OCI-LY7 (cell line): ENCODE measurements at regions not wholly inside any gene's neighbourhood (a gene's known extent, or its start where the extent isn't known, plus 50 kb on each side); places are given as distances from the start of the nearest gene placed in this dataset.

Experiments
- EZH2phosphoT487 ChIP-seq: fragments of 200-600 bp; sonication (generic); IDR thresholded peaks from 2 replicates; pipeline ENCODE4 v1.6.1; 2018; ENCODE audit warnings: low read depth, borderline replicate concordance, mild to moderate bottlenecking, mixed run types, antibody characterized with exemption, low read length, moderate library complexity, mixed read lengths
- TF ChIP-seq, protein P1 (sequence below): fragments of 200-600 bp; sonication (generic); conservative IDR thresholded peaks from 2 replicates; pipeline ENCODE4 v1.5.1; 2014; ENCODE audit warnings: mild to moderate bottlenecking, antibody characterized with exemption, low read length, moderate library complexity, mixed read lengths

GRCh38 chr11:90737444-90738050 is 514.7 kb upstream of the CHORDC1 start:
- TF ChIP-seq, protein P1, sequence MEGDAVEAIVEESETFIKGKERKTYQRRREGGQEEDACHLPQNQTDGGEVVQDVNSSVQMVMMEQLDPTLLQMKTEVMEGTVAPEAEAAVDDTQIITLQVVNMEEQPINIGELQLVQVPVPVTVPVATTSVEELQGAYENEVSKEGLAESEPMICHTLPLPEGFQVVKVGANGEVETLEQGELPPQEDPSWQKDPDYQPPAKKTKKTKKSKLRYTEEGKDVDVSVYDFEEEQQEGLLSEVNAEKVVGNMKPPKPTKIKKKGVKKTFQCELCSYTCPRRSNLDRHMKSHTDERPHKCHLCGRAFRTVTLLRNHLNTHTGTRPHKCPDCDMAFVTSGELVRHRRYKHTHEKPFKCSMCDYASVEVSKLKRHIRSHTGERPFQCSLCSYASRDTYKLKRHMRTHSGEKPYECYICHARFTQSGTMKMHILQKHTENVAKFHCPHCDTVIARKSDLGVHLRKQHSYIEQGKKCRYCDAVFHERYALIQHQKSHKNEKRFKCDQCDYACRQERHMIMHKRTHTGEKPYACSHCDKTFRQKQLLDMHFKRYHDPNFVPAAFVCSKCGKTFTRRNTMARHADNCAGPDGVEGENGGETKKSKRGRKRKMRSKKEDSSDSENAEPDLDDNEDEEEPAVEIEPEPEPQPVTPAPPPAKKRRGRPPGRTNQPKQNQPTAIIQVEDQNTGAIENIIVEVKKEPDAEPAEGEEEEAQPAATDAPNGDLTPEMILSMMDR: no peak
- TF ChIP-seq EZH2phosphoT487: no peak
